SK-N-SH (cell line): ENCODE measurements at regions not wholly inside any gene's neighbourhood (a gene's known extent, or its start where the extent isn't known, plus 50 kb on each side); places are given as distances from the start of the nearest gene placed in this dataset.

Source experiments
- CTCF ChIA-PET: fragments of 300-600, 350-600 bp; formaldehyde crosslinking; extraction: SDS; loops from one replicate; lab custom pipeline; 2021; lab: Yijun Ruan, JAX
- POLR2A ChIA-PET: fragments of 350-600 bp; sonication (Branson Sonifier 250); formaldehyde crosslinking; extraction: SDS; loops from one replicate; lab custom pipeline; 2020; ENCODE audit warnings: antibody characterized with exemption, inconsistent platforms; lab: Yijun Ruan, JAX
- DNase-seq: peaks from one replicate; pipeline ENCODE4 v3.0.0; 2012
- H2AFZ ChIP-seq: fragments of 200-600 bp; sonication (generic); 2 replicates; pipeline ENCODE4 v1.8.1; 2016; ENCODE audit warnings: antibody characterized with exemption, mild to moderate bottlenecking, low read depth
- H3F3A ChIP-seq: fragments of 200-600 bp; sonication (generic); replicated peaks from 2 replicates; pipeline ENCODE3; 2016; ENCODE audit warnings: antibody characterized with exemption, mild to moderate bottlenecking; ENCODE audit not compliant: insufficient read depth
- H3K27ac ChIP-seq, 2 experiments: fragments of 200-500 bp in 1 of 2; fragments of 200-600 bp in 1 of 2; sonication (Bioruptor generic) in 1 of 2; sonication (generic), shearing (Covaris generic) in 1 of 2; 2 replicates each; pipeline versions ENCODE4 v1.5.1 to v1.6.1; 2014 to 2016; ENCODE audit warnings: low read depth in 2 of 2, inconsistent platforms in 1 of 2, low read length in 1 of 2, mild to moderate bottlenecking in 1 of 2, mixed read lengths in 1 of 2
- H3K27me3 ChIP-seq: fragments of 200-600 bp; sonication (generic), shearing (Covaris generic); 2 replicates; pipeline ENCODE4 v1.6.1; 2016; ENCODE audit warnings: mixed run types; ENCODE audit not compliant: insufficient read depth
- H3K36me3 ChIP-seq, 2 experiments: fragments of 200-500 bp in 1 of 2; fragments of 200-600 bp in 1 of 2; sonication (Bioruptor generic) in 1 of 2; sonication (generic) in 1 of 2; replicated peaks in 1 of 2; 2 replicates each; pipeline versions ENCODE3 to v1.5.1; 2014 to 2016; ENCODE audit warnings: low read length in 1 of 2, mild to moderate bottlenecking in 1 of 2; ENCODE audit not compliant: insufficient read depth in 2 of 2, control insufficient read depth in 1 of 2
- H3K4me1 ChIP-seq, 2 experiments: fragments of 200-500 bp in 1 of 2; fragments of 200-600 bp in 1 of 2; sonication (Bioruptor generic) in 1 of 2; sonication (generic), shearing (Covaris generic) in 1 of 2; 2 replicates each; pipeline versions ENCODE4 v1.5.1 to v1.6.1; 2014 to 2016; ENCODE audit warnings: low read depth in 1 of 2, low read length in 1 of 2, mixed run types in 1 of 2; ENCODE audit not compliant: insufficient read depth in 2 of 2, control insufficient read depth in 1 of 2
- H3K4me2 ChIP-seq: fragments of 200-600 bp; sonication (generic), shearing (Covaris generic); 2 replicates; pipeline ENCODE4 v1.6.1; 2017; ENCODE audit warnings: mixed run types
- H3K4me3 ChIP-seq, 2 experiments: fragments of 200-500 bp in 1 of 2; fragments of 200-600 bp in 1 of 2; sonication (Bioruptor generic) in 1 of 2; sonication (generic), shearing (Covaris generic) in 1 of 2; 2 replicates each; pipeline versions ENCODE4 v1.5.1 to v1.8.1; 2014 to 2016; ENCODE audit warnings: low read depth in 2 of 2, inconsistent platforms in 1 of 2, low read length in 1 of 2, mild to moderate bottlenecking in 1 of 2, mixed read lengths in 1 of 2, moderate library complexity in 1 of 2
- H3K79me2 ChIP-seq: fragments of 200-600 bp; sonication (generic); 2 replicates; pipeline ENCODE4 v1.8.1; 2017; ENCODE audit warnings: mild to moderate bottlenecking; ENCODE audit not compliant: insufficient read depth
- H3K9ac ChIP-seq: fragments of 200-600 bp; sonication (generic); 2 replicates; pipeline ENCODE4 v1.6.1; 2017; ENCODE audit warnings: mixed run types
- H3K9me2 ChIP-seq: fragments of 200-600 bp; sonication (generic); 2 replicates; pipeline ENCODE4 v1.6.1; 2017; ENCODE audit warnings: mixed run types
- H3K9me3 ChIP-seq: fragments of 200-600 bp; sonication (generic); 2 replicates; pipeline ENCODE4 v1.6.1; 2017; ENCODE audit warnings: mixed run types, mild to moderate bottlenecking, moderate library complexity
- H4K20me1 ChIP-seq: fragments of 200-600 bp; sonication (generic); 2 replicates; pipeline ENCODE4 v1.6.1; 2017; ENCODE audit warnings: mild to moderate bottlenecking, mixed run types; ENCODE audit not compliant: insufficient read depth
- CHD2 ChIP-seq: fragments of 150-350 bp; IDR thresholded peaks from 2 replicates; pipeline ENCODE4 v1.6.1; 2018; ENCODE audit warnings: low read length; ENCODE audit not compliant: partially characterized antibody
- ELF1 ChIP-seq: IDR thresholded peaks from 2 replicates; pipeline ENCODE4 v1.4.0; 2012
- FOXJ3 ChIP-seq: sonication (generic); formaldehyde crosslinking; IDR thresholded peaks from 2 replicates; pipeline ENCODE4 v1.5.1; 2020; ENCODE audit warnings: mild to moderate bottlenecking, missing genetic modification reagents
- FOXM1 ChIP-seq: IDR thresholded peaks from 2 replicates; pipeline ENCODE4 v1.4.0; 2012; ENCODE audit warnings: low read depth, mild to moderate bottlenecking
- GATA2 ChIP-seq: sonication (generic); formaldehyde crosslinking; IDR thresholded peaks from 2 replicates; pipeline ENCODE4 v1.5.0; 2020; ENCODE audit warnings: mild to moderate bottlenecking, missing genetic modification reagents
- MEF2A ChIP-seq: IDR thresholded peaks from 2 replicates; pipeline ENCODE4 v1.4.0; 2012; ENCODE audit warnings: low read depth, borderline replicate concordance
- MXI1 ChIP-seq: IDR thresholded peaks from 2 replicates; pipeline ENCODE4 v1.6.1; 2012; ENCODE audit warnings: mild to moderate bottlenecking, low read depth, low read length, improper control_type of control experiment
- NFIC ChIP-seq: IDR thresholded peaks from 2 replicates; pipeline ENCODE4 v1.4.0; 2012; ENCODE audit warnings: borderline replicate concordance
- PBX3 ChIP-seq: IDR thresholded peaks from 2 replicates; pipeline ENCODE4; 2012
- RCOR1 ChIP-seq: fragments of 150-350 bp; IDR thresholded peaks from 2 replicates; pipeline ENCODE4 v1.6.1; 2017; ENCODE audit warnings: antibody characterized with exemption, low read length
- RXRA ChIP-seq: IDR thresholded peaks from 2 replicates; pipeline ENCODE4 v1.4.0; 2012; ENCODE audit warnings: low read depth, mild to moderate bottlenecking, borderline replicate concordance
- SMC3 ChIP-seq: IDR thresholded peaks from 2 replicates; pipeline ENCODE4 v1.6.1; 2012; ENCODE audit warnings: low read depth, low read length, improper control_type of control experiment
- TCF12 ChIP-seq: IDR thresholded peaks from 2 replicates; pipeline ENCODE4 v1.4.0; 2012
- TEAD4 ChIP-seq: IDR thresholded peaks from 2 replicates; pipeline ENCODE4 v1.4.0; 2012; ENCODE audit warnings: mild to moderate bottlenecking, borderline replicate concordance; ENCODE audit not compliant: insufficient read depth
- YY1 ChIP-seq: IDR thresholded peaks from 2 replicates; pipeline ENCODE4 v1.4.0; 2012; ENCODE audit warnings: low read depth, mild to moderate bottlenecking
- ZBTB33 ChIP-seq: IDR thresholded peaks from 2 replicates; pipeline ENCODE4 v1.4.0; 2012; ENCODE audit warnings: low read depth, borderline replicate concordance
- WGBS: methylation state at CpG from one replicate; pipeline ENCODE4 v1.1.6; 2017; ENCODE audit warnings: low lambda C conversion rate; 5-methylcytosine and 5-hydroxymethylcytosine counted together
- TF ChIP-seq, protein P1 (sequence below): fragments of 150-350 bp; IDR thresholded peaks from 2 replicates; pipeline ENCODE4 v1.6.1; 2017; ENCODE audit warnings: antibody characterized with exemption, low read length, low read depth, borderline replicate concordance

- CTCF ChIA-PET: no interaction called here
- no peak for TF ChIP-seq ZBTB33
- no peak for TF ChIP-seq RXRA
- TF ChIP-seq FOXM1: no peak
- no peak for TF ChIP-seq GATA2 (CRISPR knock-in tag)
- no peak for TF ChIP-seq SMC3
- TF ChIP-seq ELF1: no peak
- TF ChIP-seq, protein P1, sequence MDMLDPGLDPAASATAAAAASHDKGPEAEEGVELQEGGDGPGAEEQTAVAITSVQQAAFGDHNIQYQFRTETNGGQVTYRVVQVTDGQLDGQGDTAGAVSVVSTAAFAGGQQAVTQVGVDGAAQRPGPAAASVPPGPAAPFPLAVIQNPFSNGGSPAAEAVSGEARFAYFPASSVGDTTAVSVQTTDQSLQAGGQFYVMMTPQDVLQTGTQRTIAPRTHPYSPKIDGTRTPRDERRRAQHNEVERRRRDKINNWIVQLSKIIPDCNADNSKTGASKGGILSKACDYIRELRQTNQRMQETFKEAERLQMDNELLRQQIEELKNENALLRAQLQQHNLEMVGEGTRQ: no peak
- no peak for TF ChIP-seq MXI1
- no peak for TF ChIP-seq MEF2A
- TF ChIP-seq CHD2: no peak
- no peak for TF ChIP-seq TEAD4
- no peak for TF ChIP-seq YY1
- TF ChIP-seq NFIC: no peak
- no peak for TF ChIP-seq FOXJ3 (CRISPR knock-in tag)
- no peak for TF ChIP-seq PBX3
- TF ChIP-seq RCOR1: no peak
- Histone ChIP-seq H2AFZ (no peak overlapping the region), H3F3A (no peaks in the 10 kb centered on the region), H4K20me1 (no peaks in the 10 kb centered on the region), H3K9me3 (no peaks in the 10 kb centered on the region), H3K36me3 (no peaks in the 10 kb centered on the region), H3K4me1 (no peaks in the 10 kb centered on the region), H3K9ac (no peak overlapping the region), H3K4me3 (no peak overlapping the region), H3K79me2 (no peaks in the 10 kb centered on the region), H3K27me3 (no peaks in the 10 kb centered on the region), H3K27ac (no peak overlapping the region), H3K4me2 (no peak overlapping the region), H3K9me2 (no peaks in the 10 kb centered on the region)
- POLR2A ChIA-PET: no interaction called here
- DNase-seq: no peak
- 34% methylated on average over 6 of the region's 6 CpGs for WGBS
Measured at GRCh38 chr10:62937674-62938073, 121.5 kb upstream of the EGR2 start.

GRCh38 chr10:62935022-62935421, 118.9 kb upstream of the EGR2 start:
- Histone ChIP-seq H3K36me3 (no peaks in the 10 kb centered on the region), H3K79me2 (no peaks in the 10 kb centered on the region), H2AFZ (no peak overlapping the region), H3K9me2 (no peaks in the 10 kb centered on the region), H3K9me3 (no peaks in the 10 kb centered on the region), H4K20me1 (no peaks in the 10 kb centered on the region), H3F3A (no peaks in the 10 kb centered on the region), H3K9ac (no peak overlapping the region), H3K4me2 (no peak overlapping the region), H3K4me3 (no peak overlapping the region), H3K27ac (no peak overlapping the region), H3K4me1 (no peaks in the 10 kb centered on the region), H3K27me3 (no peaks in the 10 kb centered on the region)
- ChIA-PET POLR2A (no interaction called here), CTCF (interaction anchor here (0.6 kb wide), 1 partner anchor 117 kb away, joined by 3 read pairs; no protein-coding TSS in a partner anchor)
- TF ChIP-seq TCF12: no peak
- no peak for TF ChIP-seq MEF2A
- WGBS: 24% methylated on average over 2 of the region's 2 CpGs
- no peak for DNase-seq
